Left ventricle myocardium inferior (tissue), 1 donor: ENCODE measurements at regions not wholly inside any gene's neighbourhood (a gene's known extent, or its start where the extent isn't known, plus 50 kb on each side); places are given as distances from the start of the nearest gene placed in this dataset.

ENCODE experiments used
- DNase-seq: peaks from one replicate; pipeline ENCODE4 v3.0.0-alpha.2; 2020
- H3K27ac ChIP-seq: fragments of 200-600 bp; replicated peaks from 2 replicates; pipeline ENCODE4 v1.8.0; 2021
- H3K27me3 ChIP-seq: fragments of 200-600 bp; 2 replicates; pipeline ENCODE4 v1.8.0; 2021; ENCODE audit warnings: low read depth
- H3K36me3 ChIP-seq: fragments of 200-600 bp; 2 replicates; pipeline ENCODE4 v1.8.0; 2021
- H3K4me1 ChIP-seq: fragments of 200-600 bp; 2 replicates; pipeline ENCODE4 v1.8.0; 2021
- H3K4me3 ChIP-seq: fragments of 200-600 bp; 2 replicates; pipeline ENCODE4 v1.8.0; 2021; ENCODE audit warnings: mild to moderate bottlenecking, moderate library complexity
- H3K9me3 ChIP-seq: fragments of 200-600 bp; replicated peaks from 2 replicates; pipeline ENCODE4 v1.8.0; 2021
- CTCF ChIP-seq: fragments of 200-600 bp; IDR thresholded peaks from 2 replicates; pipeline ENCODE4 v1.8.0; 2021; ENCODE audit warnings: antibody characterized with exemption, mild to moderate bottlenecking, borderline replicate concordance
- intact Hi-C: fragments of 100-400 bp; cut with micrococcal nuclease; formaldehyde crosslinking; loops from one replicate; pipeline ENCODE4 v1.11.0; 2022
- donor health status: DM: no; HTN: yes; CAD: no; lungs with severe emphysema.

DNA sequence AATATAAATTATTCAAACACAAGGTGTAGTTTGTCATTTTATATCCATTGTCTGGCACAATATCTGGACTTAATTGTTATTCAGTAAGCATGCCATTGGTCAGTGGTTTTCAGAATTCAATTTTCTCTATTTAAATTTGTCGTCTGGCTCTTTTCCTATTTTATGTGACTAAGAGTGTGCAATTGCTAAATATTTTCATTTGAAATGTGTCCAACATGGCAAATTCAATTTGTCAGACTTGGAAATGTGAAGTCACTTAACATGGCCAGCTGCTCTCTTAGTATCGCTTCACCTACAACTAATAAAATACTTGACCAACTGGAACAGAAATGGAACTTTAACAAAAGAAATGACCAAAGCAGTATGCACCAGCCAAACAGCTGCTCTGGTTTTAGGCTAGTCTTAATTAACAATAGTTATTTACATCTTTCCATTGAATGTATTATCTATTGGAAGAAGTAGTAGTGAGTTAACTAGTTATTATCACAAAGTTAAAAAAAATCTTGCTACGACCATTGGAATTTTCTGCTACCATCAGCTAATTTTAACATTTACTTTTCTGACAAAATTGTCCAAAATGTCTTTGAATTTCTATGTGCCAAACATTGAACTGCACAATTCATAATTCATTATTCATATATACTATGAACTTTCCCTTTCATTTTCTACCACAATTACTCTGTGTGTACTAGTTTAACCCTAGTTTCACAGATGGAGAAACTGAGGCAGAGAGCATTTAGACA lies 720.7 kb upstream of the FAM174A start:
- Histone ChIP-seq H3K9me3 (no peaks in the 10 kb centered on the region), H3K4me3 (no peak overlapping the region)
- intact Hi-C loops = no loop called here

GRCh38 chr5:99808657-99809230 lies 726.4 kb upstream of the FAM174A start:
- H3K27me3 ChIP-seq = no peaks in the 10 kb centered on the region
- H3K9me3 ChIP-seq = no peaks in the 10 kb centered on the region
- no peak overlapping the region for H3K27ac ChIP-seq
- DNase-seq = no peak
- no peaks in the 10 kb centered on the region for H3K36me3 ChIP-seq
- H3K4me1 ChIP-seq = no peaks in the 10 kb centered on the region
- intact Hi-C loops = no loop called here
- no peak overlapping the region for H3K4me3 ChIP-seq
- TF ChIP-seq CTCF = no peak

More for the DNA sequence above, 720.7 kb upstream of the FAM174A start:
- Histone ChIP-seq H3K4me1 (no peaks in the 10 kb centered on the region), H3K27ac (no peak overlapping the region), H3K27me3 (no peaks in the 10 kb centered on the region), H3K36me3 (no peaks in the 10 kb centered on the region)
- no peak for DNase-seq
- no peak for TF ChIP-seq CTCF

- Histone ChIP-seq H3K27me3 (no peaks in the 10 kb centered on the region), H3K4me1 (no peaks in the 10 kb centered on the region), H3K36me3 (no peaks in the 10 kb centered on the region), H3K27ac (no peak overlapping the region), H3K4me3 (no peak overlapping the region), H3K9me3 (no peaks in the 10 kb centered on the region)
- DNase-seq = no peak
- no peak for TF ChIP-seq CTCF
- intact Hi-C loops = no loop called here
Observed at GRCh38 chr5:99807346-99807745, 727.8 kb upstream of the FAM174A start.

- intact Hi-C loops = no loop called here
- Histone ChIP-seq H3K27me3 (no peaks in the 10 kb centered on the region), H3K4me3 (no peak overlapping the region), H3K9me3 (no peaks in the 10 kb centered on the region), H3K27ac (no peak overlapping the region), H3K36me3 (no peaks in the 10 kb centered on the region), H3K4me1 (no peaks in the 10 kb centered on the region)
- DNase-seq = no peak
- TF ChIP-seq CTCF = no peak
Observed at GRCh38 chr5:99795031-99795430, 740.1 kb upstream of the FAM174A start.

- intact Hi-C loops = no loop called here
- DNase-seq = no peak
- TF ChIP-seq CTCF = no peak
- Histone ChIP-seq H3K36me3 (no peaks in the 10 kb centered on the region), H3K27me3 (no peaks in the 10 kb centered on the region), H3K4me3 (no peak overlapping the region), H3K4me1 (no peaks in the 10 kb centered on the region), H3K27ac (no peak overlapping the region), H3K9me3 (no peaks in the 10 kb centered on the region)
Observed at GRCh38 chr5:99788482-99788881, 746.7 kb upstream of the FAM174A start.
